ENCODE measurements at regions not wholly inside any gene's neighbourhood (a gene's known extent, or its start where the extent isn't known, plus 50 kb on each side); places are given as distances from the start of the nearest gene placed in this dataset.
"Not testable (repeated sequence)": the region's sequence is repeated elsewhere in the genome, so short reads cannot be mapped to it uniquely, and the experiment has no call there.

DNA sequence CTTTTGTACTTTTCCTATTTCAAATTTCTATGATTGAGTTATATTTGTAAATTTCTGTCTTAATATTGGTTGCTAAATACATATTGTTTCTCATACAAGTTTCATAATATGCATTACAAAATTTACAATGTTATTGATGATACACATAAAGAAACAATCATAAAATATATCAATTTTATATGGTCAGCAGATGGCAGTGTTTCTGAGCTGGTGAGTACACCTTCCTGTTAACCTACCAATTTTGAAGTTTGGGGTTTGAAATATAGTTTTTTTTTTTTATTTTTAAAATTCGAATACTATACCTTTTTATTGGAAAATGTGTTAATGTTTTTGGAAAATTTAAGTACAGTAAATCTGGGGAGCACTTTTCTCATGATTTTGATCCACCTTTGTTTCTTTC lies 1953.1 kb upstream of the ADGRL3 start:
- no peak for DNase-seq

GRCh38 chr4:59248313-59248712 lies 1951.8 kb upstream of the ADGRL3 start:
- DNase-seq, result no peak

DNA sequence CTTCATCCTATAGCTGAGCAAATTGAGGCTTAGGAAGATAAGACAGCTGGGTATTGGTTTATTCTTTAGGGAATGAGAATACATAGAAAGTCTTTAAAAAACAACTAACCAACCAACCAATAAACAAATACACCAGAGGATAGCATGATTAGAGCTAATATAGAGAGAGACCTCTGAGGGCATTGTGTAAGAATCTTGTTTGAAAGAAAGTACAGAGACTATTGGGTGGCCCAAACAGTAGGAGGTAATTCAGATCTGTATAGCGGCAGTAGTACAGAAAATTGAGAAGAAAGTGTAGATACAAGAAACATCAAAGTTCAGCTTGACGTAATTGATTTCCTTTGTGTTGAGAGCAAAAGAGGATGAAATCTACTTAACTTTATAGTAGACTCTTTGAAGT lies 1951.0 kb upstream of the ADGRL3 start:
- no peak for DNase-seq

DNA sequence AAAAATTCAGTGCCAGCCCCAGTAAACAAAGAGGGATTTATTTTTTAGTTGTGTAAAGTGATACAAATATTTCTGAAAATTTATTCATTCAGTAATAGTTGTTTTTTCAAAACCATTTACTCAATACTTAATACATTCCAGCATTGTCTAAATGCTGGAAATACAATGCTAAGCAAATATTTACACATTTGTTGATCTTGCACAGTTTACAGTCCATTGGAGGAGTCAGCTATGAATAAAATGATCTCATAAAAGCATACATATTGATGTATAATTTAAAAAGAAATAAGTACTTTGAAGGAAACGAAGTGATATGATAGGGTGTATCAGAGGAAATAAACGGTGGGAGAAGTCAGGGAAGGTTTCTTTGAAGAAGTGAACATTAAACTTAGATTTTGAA lies 1942.1 kb upstream of the ADGRL3 start:
- no peak for DNase-seq

- DNase-seq, result no peak
These were observed 1892.5 kb upstream of the ADGRL3 start for GRCh38 chr4:59307609-59308008.

- DNase-seq, result no peak
These were observed 1885.5 kb upstream of the ADGRL3 start for GRCh38 chr4:59314637-59315036.

DNA sequence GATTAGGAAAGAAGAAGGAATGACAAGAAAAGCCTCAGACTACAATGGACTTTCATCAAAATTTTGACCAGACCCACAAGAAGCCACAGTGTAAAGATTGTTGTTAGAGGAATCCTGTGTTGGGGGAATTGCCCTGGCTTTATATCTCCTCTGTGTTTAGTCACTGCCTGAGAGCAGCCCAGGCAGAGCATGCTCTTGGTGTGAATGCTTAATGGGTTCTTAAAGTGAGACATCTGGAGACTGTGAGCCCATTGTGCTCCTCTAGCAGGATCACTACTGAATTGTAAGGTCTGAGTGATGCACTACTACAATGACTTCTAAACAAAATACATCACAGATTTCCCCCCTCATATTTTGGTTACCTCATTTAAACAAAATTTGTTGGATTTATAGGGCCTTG lies 1860.5 kb upstream of the ADGRL3 start:
- DNase-seq, result no peak

DNA sequence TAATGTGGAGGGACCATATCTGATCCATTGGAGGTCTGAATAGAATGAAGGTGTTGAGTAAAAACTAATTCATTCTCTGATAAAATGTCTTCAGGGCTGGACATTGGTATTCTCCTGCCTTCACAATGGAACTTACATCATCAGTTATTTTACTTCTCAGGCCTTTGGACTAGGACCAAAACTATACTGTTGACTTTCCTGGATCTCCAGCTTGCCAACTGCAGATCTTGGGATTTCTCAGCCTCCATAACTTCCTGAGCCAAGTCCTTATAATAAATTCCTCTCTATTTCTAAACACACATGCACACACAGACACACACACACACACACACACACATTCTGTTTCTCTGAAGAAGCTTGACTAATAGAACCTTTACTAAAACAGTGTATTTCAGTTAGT lies 1858.6 kb upstream of the ADGRL3 start:
- DNase-seq, result no peak

- no peak for DNase-seq
These were observed 1851.2 kb upstream of the ADGRL3 start for GRCh38 chr4:59348949-59349348.

DNA sequence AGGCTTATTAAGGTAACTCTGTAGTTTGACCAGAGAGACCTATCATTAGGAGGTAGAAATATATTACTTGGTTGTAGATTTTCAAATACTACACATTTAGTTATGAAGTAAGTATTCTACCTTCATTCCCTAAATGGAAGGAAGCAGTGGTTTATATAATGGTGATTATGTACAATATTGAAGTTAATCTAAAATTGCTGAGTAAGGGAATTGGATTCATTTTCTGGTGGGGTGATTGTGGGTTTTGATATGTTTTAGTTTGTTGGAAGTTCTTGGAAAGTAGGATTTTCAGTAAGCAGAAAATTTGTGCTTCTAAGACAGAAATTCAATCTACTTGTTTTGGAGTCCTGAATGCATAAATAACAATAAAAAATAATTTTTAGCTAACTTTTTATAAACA lies 1830.9 kb upstream of the ADGRL3 start:
- DNase-seq, result no peak

- DNase-seq, result no peak
These were observed 1825.7 kb upstream of the ADGRL3 start for GRCh38 chr4:59374416-59374815.

- no peak for DNase-seq
These were observed 1819.2 kb upstream of the ADGRL3 start for GRCh38 chr4:59380841-59381366.

GRCh38 chr4:59381591-59381990 lies 1818.5 kb upstream of the ADGRL3 start:
- DNase-seq, result no peak

- no peak for DNase-seq
These were observed 1812.1 kb upstream of the ADGRL3 start for GRCh38 chr4:59387759-59388758.

GRCh38 chr4:59393780-59394179 lies 1806.3 kb upstream of the ADGRL3 start:
- DNase-seq, result no peak

GRCh38 chr4:59400334-59400733 lies 1799.8 kb upstream of the ADGRL3 start:
- no peak for DNase-seq

- DNase-seq, result no peak
These were observed 1790.5 kb upstream of the ADGRL3 start for GRCh38 chr4:59409647-59410046.

DNA sequence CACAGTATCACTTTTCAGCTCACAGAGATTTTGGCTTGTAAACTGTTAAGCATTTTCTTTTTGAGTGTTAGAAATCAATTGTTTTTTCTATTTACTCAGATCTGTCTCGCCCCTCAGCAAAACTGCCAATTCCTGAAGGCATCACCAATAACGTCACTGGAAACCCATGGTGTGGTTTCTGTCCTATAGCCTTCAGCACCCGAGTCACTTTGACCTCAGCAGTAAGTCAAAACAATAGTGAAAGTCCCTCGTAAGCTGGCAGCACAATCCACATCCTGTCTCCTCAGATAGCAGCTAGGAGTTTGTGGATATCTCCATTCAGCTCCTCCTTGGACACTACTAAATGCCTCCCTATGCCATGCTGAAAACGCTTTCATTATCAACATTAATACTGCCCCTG lies 1787.4 kb upstream of the ADGRL3 start:
- DNase-seq, result no peak

DNA sequence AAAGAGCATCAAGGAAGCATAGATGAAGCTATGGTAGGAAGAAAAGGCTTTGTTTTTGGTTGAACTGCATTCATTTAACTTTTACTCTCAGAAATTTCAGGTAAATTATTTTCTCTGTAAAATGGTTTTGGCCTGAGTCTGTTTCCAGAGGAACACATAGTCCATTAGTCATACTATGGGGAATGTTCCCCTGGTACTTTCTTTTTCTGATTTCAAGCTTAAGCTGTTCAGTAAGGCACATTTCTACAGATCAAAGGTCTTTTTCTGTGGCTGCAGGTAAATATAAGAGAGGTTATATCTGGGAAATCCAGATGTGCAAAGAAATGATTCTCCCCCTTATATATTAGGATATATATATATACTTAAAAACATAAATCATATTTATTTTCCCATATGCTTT lies 1744.4 kb upstream of the ADGRL3 start:
- no peak for DNase-seq

DNA sequence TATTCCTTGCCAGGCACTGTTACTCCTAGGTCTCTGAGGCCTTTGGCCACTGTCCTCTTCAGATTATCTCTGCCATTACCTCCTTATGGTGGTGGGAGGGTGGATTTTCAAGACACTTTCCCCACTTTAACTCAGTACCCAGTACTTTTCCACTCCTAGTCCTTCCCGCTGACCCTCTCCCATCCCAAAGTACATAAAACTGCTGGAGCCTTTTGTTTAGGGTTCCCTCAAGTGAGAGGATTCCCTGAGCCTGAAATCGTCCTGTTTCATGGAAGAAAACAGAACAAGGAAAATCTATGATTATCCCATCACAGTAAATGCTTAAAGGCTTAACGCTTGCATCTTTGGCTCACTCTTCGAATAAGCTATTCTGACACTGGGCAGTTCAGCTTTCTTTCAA lies 1742.5 kb upstream of the ADGRL3 start:
- DNase-seq, result no peak

- DNase-seq, result no peak
These were observed 1715.2 kb upstream of the ADGRL3 start for GRCh38 chr4:59484944-59485343.

DNA sequence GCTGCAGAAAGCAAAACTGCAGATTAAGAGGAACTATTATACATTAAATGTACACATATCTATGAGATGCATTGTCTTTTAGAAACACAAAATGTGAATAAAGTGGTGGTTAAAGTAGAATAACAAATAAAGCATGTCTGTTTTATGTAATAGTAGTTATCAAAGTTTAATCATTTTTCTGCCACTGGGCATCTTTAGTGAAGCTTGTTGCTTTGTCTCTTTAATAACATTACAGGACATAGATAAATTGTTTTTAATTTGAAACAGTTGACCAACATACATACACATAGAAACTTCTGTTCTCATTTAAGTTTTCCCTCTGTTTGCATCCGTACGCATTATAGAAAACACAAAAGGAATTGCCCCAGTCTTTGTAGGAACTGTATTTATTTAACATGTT lies 1700.0 kb upstream of the ADGRL3 start:
- DNase-seq, result no peak

- no peak for DNase-seq
These were observed 1696.4 kb upstream of the ADGRL3 start for GRCh38 chr4:59503731-59504130.

DNA sequence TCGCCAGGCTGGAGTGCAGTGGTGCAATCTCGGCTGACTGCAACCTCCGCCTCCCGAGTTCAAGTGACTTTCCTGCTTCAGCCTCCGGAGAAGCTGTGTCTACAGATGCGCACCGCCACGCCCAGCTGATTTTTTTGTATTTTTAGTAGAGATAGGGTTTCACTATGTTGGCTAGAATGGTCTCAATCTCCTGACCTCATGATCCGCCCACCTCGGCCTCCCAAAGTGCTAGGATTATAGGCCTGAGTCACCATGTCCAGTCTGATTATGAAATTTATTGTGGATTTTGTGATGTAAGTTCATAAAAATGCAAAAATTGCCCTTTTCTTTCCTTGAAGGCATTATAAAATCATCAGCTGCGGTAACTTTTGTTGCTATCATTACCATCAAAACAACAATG lies 1688.3 kb upstream of the ADGRL3 start:
- not testable (repeated sequence) for DNase-seq

GRCh38 chr4:59517007-59517406 lies 1683.1 kb upstream of the ADGRL3 start:
- no peak for DNase-seq

All from NK-92 treated with Interleukin-12 subunit alpha and Interleukin-12 subunit beta, amount 100 ng/mL, for 24 hours (cell line).